ENCODE measurements at regions not wholly inside any gene's neighbourhood (a gene's known extent, or its start where the extent isn't known, plus 50 kb on each side); places are given as distances from the start of the nearest gene placed in this dataset.

DNA sequence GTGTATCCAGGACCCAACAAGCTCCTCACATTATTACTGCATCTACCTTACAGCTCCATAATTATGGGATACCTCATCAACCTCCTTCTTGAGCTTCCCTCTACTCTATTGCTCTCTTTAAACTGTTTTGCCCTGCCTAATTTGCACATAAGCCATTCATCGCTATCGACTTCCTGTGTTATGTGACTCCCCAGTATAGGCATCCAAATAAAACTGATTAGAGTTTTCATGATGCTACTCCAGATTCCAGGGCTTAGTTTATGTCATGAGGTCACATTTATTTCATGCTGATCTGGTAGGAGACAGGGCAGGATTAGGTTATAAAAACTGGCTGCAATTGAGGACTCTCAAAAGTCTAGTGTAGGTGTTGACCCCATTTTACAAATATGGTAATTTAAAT, 569.9 kb upstream of the MGAT4C start:
- Histone ChIP-seq H2BK12ac (ENCODE audit: insufficient read length, low read depth, low read length) (no peak overlapping the region), H2BK5ac (ENCODE audit: insufficient read length, low read length) (no peak overlapping the region), H3K14ac (ENCODE audit: insufficient read depth, low read length) (no peak overlapping the region), H3K9me3 (ENCODE audit: control insufficient read depth, low read depth, low read length) (no peaks in the 10 kb centered on the region), H3T11ph (ENCODE audit: low read length) (no peak overlapping the region), H2BK120ac (ENCODE audit: low read depth, low read length, poor library complexity, severe bottlenecking) (no peak overlapping the region), H3K79me1 (ENCODE audit: insufficient read depth, low read depth, low read length, poor library complexity, severe bottlenecking) (no peaks in the 10 kb centered on the region), H3K9ac (ENCODE audit: extremely low read depth, insufficient read length, low read length) (no peak overlapping the region), H4K8ac (replicated peaks; ENCODE audit: insufficient read length, low read depth, low read length) (no peak overlapping the region), H3K18ac (ENCODE audit: insufficient read length, low read depth, low read length) (no peak overlapping the region), H4K5ac (ENCODE audit: insufficient read length, low read depth, low read length) (no peak overlapping the region), H3K4me1 (ENCODE audit: insufficient read depth, low read length) (no peaks in the 10 kb centered on the region), H3K23me2 (ENCODE audit: insufficient read length, low read depth, low read length, poor library complexity, severe bottlenecking) (no peaks in the 10 kb centered on the region), H4K91ac (ENCODE audit: insufficient read length, low read depth, low read length) (no peak overlapping the region), H3K79me2 (ENCODE audit: insufficient read depth, low read length) (no peaks in the 10 kb centered on the region), H3K4me2 (ENCODE audit: insufficient read depth, insufficient read length, low read length) (no peak overlapping the region), H3K4ac (ENCODE audit: low read depth, low read length) (no peak overlapping the region), H3K56ac (ENCODE audit: insufficient read length, low read depth, low read length) (no peak overlapping the region), H2AFZ (ENCODE audit: low read length) (no peak overlapping the region), H2AK5ac (ENCODE audit: insufficient read length, low read length) (no peak overlapping the region), H3K27ac (ENCODE audit: insufficient read length, low read depth, low read length) (no peak overlapping the region), H2BK20ac (ENCODE audit: low read depth, low read length, poor library complexity, severe bottlenecking) (no peak overlapping the region), H3K23ac (ENCODE audit: insufficient read length, low read depth, low read length) (no peak overlapping the region), H4K20me1 (ENCODE audit: control insufficient read depth, insufficient read depth, insufficient read length) (no peaks in the 10 kb centered on the region), H2BK15ac (ENCODE audit: low read depth, low read length) (no peak overlapping the region), H3K27me3 (ENCODE audit: insufficient read depth, low read length) (no peaks in the 10 kb centered on the region)
- no peak overlapping the region for H3K4me3 Mint-ChIP-seq
- no peaks in the 10 kb centered on the region for H3K27me3 Mint-ChIP-seq (ENCODE audit: low read depth)
- H3K4me1 Mint-ChIP-seq: no peaks in the 10 kb centered on the region
- H3K36me3 Mint-ChIP-seq (ENCODE audit: insufficient read depth in 1 of 3, low read depth in 3 of 3): no peaks in the 10 kb centered on the region
- no peak overlapping the region for H3K27ac Mint-ChIP-seq
- TF ChIP-seq CTCF (conservative IDR thresholded peaks at IDR 0.05): no peak
- DNase-seq: no peak
- no CpG with 5 or more reads among the region's 2 CpGs for WGBS (ENCODE audit: extremely low coverage, insufficient read length, low lambda C conversion rate)
- H3K9me3 Mint-ChIP-seq: no peaks in the 10 kb centered on the region
